ENCODE measurements at regions not wholly inside any gene's neighbourhood (a gene's known extent, or its start where the extent isn't known, plus 50 kb on each side); places are given as distances from the start of the nearest gene placed in this dataset.

DNA sequence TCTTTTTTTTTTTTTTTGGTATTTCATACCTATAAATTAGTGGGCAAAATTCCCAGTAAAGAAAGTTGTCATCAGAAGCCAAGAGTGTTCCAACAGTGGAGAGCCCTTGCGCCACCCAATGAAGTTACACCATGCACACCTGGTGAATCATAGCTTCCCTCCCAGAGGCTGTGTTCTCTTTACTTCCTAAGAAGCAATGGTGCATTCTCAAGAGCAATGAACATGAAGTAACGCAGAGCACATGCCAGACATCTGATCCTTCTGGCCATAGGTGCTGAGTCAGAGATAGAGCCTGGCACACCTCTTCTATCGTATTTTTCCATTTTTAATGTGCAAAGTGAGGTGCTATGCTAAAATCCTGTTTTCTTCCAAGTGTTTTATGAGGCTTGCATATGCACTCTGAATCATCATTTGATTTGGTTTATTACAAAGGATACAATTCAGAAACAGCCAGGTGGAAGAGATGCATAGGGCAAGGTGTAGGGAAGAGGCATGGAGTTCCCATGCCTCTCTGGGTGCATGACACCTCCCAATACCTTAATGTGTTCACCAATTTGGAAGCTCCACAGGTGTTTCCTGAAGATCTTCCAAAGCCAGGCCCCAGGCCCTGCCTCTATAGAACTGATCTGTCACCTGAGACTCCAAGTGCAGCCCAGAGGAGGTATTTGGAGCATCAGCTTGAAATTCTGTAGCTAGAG lies 408.0 kb downstream of the SIPA1L2 start (continued):
- TF ChIP-seq, protein P1, sequence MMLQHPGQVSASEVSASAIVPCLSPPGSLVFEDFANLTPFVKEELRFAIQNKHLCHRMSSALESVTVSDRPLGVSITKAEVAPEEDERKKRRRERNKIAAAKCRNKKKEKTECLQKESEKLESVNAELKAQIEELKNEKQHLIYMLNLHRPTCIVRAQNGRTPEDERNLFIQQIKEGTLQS (IDR thresholded peaks at IDR 0.05; ENCODE audit: insufficient read depth, low read depth, low read length) = no peak
- TF ChIP-seq YY1 (IDR thresholded peaks at IDR 0.05; ENCODE audit: low read depth, low read length) (no peak), SAP30 (IDR thresholded peaks at IDR 0.05; ENCODE audit: insufficient read depth, insufficient replicate concordance, low read length) (no peak), RNF2 (IDR thresholded peaks at IDR 0.05; ENCODE audit: borderline replicate concordance, low read depth, low read length, missing control alignments, poor library complexity, severe bottlenecking) (no peak), POLR2AphosphoS5 (IDR thresholded peaks at IDR 0.05; ENCODE audit: low read depth, low read length) (no peak), JUND (IDR thresholded peaks at IDR 0.05; ENCODE audit: low read length) (no peak), SRF (IDR thresholded peaks at IDR 0.05; ENCODE audit: low read depth, low read length) (no peak)
- TF ChIP-seq, protein P2, sequence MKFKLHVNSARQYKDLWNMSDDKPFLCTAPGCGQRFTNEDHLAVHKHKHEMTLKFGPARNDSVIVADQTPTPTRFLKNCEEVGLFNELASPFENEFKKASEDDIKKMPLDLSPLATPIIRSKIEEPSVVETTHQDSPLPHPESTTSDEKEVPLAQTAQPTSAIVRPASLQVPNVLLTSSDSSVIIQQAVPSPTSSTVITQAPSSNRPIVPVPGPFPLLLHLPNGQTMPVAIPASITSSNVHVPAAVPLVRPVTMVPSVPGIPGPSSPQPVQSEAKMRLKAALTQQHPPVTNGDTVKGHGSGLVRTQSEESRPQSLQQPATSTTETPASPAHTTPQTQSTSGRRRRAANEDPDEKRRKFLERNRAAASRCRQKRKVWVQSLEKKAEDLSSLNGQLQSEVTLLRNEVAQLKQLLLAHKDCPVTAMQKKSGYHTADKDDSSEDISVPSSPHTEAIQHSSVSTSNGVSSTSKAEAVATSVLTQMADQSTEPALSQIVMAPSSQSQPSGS (IDR thresholded peaks at IDR 0.05; ENCODE audit: low read length) = no peak

Data from H1 (cell line).